ENCODE measurements at regions not wholly inside any gene's neighbourhood (a gene's known extent, or its start where the extent isn't known, plus 50 kb on each side); places are given as distances from the start of the nearest gene placed in this dataset.

DNA sequence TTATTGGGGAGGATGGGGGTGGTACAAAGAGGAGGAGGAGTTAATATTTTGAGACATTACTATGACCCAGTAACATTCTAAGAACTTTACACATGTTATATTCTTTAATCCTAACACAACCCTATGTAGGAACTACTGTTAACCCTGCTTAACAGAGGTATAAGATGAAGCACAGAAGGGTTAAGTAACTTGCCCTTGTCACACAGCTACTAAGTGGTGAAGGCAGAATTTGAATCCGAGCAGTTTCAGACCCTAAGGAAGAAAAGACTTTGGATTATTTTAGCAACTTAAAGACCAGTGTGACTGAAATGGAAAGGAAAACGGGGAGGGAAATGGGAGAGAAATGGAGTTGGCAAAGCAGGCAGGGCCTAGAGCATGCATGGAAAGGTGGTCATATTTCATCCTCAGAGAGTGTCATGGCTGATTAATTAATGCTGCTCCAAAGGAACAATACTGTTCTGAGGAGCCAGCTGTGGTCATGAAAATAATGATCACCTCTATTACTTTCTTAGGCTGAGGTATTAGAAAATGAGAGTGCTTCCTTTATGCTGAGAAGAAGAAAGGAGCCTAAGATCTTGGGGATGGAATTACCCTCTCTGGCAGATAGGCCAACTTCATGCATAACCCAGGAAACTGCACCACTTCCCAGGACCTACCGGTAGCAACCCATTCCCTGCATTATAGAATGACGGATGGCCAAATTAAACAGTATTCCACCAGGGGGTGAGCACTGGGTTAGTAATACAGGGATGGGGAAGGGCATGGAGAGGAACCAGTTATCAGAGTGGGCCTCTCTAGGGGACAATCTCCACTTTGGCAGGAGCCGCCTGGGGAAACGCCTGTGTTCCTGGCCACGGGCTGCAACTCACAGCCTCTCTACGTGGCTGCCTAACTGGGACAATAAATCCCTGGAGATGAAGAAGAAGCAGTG is 50.1 kb upstream of the TNFAIP3 start:
- DNase-seq (ENCODE audit: low read depth in 2 of 2, low spot score in 1 of 2): no peak
